Upper lobe of left lung (tissue), 4 donors: ENCODE measurements at regions not wholly inside any gene's neighbourhood (a gene's known extent, or its start where the extent isn't known, plus 50 kb on each side); places are given as distances from the start of the nearest gene placed in this dataset.
"Not testable (repeated sequence)": the region's sequence is repeated elsewhere in the genome, so short reads cannot be mapped to it uniquely, and the experiment has no call there.

Source experiments
- POLR2A ChIP-seq, 4 donors: fragments of 450-650 bp; IDR thresholded peaks; one replicate each; pipeline ENCODE4 v1.5.1; 2016 to 2017; ENCODE audit warnings: antibody characterized with exemption in 4 of 4, mild to moderate bottlenecking in 2 of 4
- TF ChIP-seq, protein P1 (sequence below), 6 experiments: fragments of 450-650 bp in 4 of 6; fragments of 200-600 bp in 2 of 6; sonication (generic) in 2 of 6; IDR thresholded peaks; one replicate each; pipeline ENCODE4 v1.5.1; 2016 to 2019; ENCODE audit warnings: antibody characterized with exemption in 6 of 6

DNA sequence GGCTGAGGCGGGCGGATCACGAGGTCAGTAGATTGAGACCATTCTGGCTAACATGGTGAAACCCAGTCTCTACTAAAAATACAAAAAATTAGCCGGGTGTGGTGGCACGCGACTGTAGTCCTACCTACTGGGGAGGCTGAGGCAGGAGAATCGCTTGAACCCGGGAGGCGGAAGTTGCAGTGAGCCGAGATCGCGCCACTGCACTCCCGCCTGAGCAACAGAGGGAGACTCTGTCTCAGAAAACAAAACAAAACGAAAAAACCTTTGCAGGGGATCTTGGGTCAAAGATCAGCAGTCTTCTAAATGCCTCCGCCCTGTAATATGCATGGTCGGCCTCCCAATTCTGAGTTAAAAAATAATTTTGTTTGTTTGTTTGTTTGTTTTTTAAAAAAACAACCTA lies 340.9 kb upstream of the PRKCQ start:
- TF ChIP-seq, protein P1, sequence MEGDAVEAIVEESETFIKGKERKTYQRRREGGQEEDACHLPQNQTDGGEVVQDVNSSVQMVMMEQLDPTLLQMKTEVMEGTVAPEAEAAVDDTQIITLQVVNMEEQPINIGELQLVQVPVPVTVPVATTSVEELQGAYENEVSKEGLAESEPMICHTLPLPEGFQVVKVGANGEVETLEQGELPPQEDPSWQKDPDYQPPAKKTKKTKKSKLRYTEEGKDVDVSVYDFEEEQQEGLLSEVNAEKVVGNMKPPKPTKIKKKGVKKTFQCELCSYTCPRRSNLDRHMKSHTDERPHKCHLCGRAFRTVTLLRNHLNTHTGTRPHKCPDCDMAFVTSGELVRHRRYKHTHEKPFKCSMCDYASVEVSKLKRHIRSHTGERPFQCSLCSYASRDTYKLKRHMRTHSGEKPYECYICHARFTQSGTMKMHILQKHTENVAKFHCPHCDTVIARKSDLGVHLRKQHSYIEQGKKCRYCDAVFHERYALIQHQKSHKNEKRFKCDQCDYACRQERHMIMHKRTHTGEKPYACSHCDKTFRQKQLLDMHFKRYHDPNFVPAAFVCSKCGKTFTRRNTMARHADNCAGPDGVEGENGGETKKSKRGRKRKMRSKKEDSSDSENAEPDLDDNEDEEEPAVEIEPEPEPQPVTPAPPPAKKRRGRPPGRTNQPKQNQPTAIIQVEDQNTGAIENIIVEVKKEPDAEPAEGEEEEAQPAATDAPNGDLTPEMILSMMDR (IDR thresholded peaks at IDR 0.05): not testable (repeated sequence)
- TF ChIP-seq POLR2A (IDR thresholded peaks at IDR 0.05): not testable (repeated sequence)
